ENCODE measurements at regions not wholly inside any gene's neighbourhood (a gene's known extent, or its start where the extent isn't known, plus 50 kb on each side); places are given as distances from the start of the nearest gene placed in this dataset.
"Not testable (repeated sequence)": the region's sequence is repeated elsewhere in the genome, so short reads cannot be mapped to it uniquely, and the experiment has no call there.

- no peak for DNase-seq
Observed at GRCh38 chr2:103169861-103170260, 408.0 kb downstream of the TMEM182 start.

GRCh38 chr2:103172821-103173220, 411.0 kb downstream of the TMEM182 start:
- DNase-seq, result no peak

GRCh38 chr2:103174711-103175110, 412.9 kb downstream of the TMEM182 start:
- DNase-seq, result peak; percentile 52

GRCh38 chr2:103176294-103176915, 414.6 kb downstream of the TMEM182 start:
- no peak for DNase-seq

- no peak for DNase-seq
Observed at GRCh38 chr2:103179798-103180197, 418.0 kb downstream of the TMEM182 start.

GRCh38 chr2:103183061-103183460, 421.2 kb downstream of the TMEM182 start:
- DNase-seq, result no peak

GRCh38 chr2:103196802-103197201, 435.0 kb downstream of the TMEM182 start:
- no peak for DNase-seq

GRCh38 chr2:103200774-103201173, 438.9 kb downstream of the TMEM182 start:
- DNase-seq, result not testable (repeated sequence)

- DNase-seq, result no peak
Observed at GRCh38 chr2:103208916-103209315, 447.1 kb downstream of the TMEM182 start.

GRCh38 chr2:103213028-103213542, 451.3 kb downstream of the TMEM182 start:
- no peak for DNase-seq

GRCh38 chr2:103218516-103218915, 456.7 kb downstream of the TMEM182 start:
- no peak for DNase-seq

- no peak for DNase-seq
Observed at GRCh38 chr2:103219398-103219797, 457.6 kb downstream of the TMEM182 start.

- DNase-seq, result no peak
Observed at GRCh38 chr2:103222969-103223368, 461.1 kb downstream of the TMEM182 start.

GRCh38 chr2:103230796-103231195, 469.0 kb downstream of the TMEM182 start:
- no peak for DNase-seq

GRCh38 chr2:103232865-103233264, 471.0 kb downstream of the TMEM182 start:
- DNase-seq, result no peak

- DNase-seq, result no peak
Observed at GRCh38 chr2:103233691-103234090, 471.9 kb downstream of the TMEM182 start.

GRCh38 chr2:103235283-103235682, 473.5 kb downstream of the TMEM182 start:
- DNase-seq, result no peak

- no peak for DNase-seq
Observed at GRCh38 chr2:103249462-103249861, 487.6 kb downstream of the TMEM182 start.

- no peak for DNase-seq
Observed at GRCh38 chr2:103252781-103253180, 490.9 kb downstream of the TMEM182 start.

- no peak for DNase-seq
Observed at GRCh38 chr2:103254611-103255010, 492.8 kb downstream of the TMEM182 start.

GRCh38 chr2:103264058-103264768, 502.4 kb downstream of the TMEM182 start:
- DNase-seq, result no peak

GRCh38 chr2:103265521-103265920, 503.7 kb downstream of the TMEM182 start:
- DNase-seq, result no peak

- DNase-seq, result no peak
Observed at GRCh38 chr2:103268841-103269498, 507.1 kb downstream of the TMEM182 start.

GRCh38 chr2:103276869-103277268, 515.0 kb downstream of the TMEM182 start:
- no peak for DNase-seq

Measured in kidney glomerular epithelial cell (primary cell).